ENCODE measurements at regions not wholly inside any gene's neighbourhood (a gene's known extent, or its start where the extent isn't known, plus 50 kb on each side); places are given as distances from the start of the nearest gene placed in this dataset.
"Not testable (repeated sequence)": the region's sequence is repeated elsewhere in the genome, so short reads cannot be mapped to it uniquely, and the experiment has no call there.

DNA sequence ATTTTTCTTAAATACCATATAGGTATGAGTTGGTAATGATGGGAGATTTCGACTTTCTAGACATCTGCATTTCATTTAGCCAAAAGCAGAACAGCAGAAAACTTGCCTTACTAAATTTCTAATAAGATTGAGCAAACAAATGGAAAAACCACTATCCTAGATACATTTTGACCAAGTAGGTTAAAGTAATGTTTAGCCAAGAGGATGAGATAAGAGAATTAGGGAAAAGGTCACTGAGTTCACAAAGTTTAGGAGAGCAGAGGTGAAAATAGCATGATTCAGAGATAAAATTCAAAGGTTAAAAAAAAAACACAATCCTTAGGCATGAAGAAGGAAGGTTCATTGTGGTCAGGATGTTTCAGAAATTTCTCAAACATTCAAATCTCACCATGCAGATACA, 450.3 kb downstream of the CD83 start:
- H3K36me3 ChIP-seq (ENCODE audit: low read depth), result no peaks in the 10 kb centered on the region
- H4K20me1 ChIP-seq (ENCODE audit: insufficient read depth), result no peaks in the 10 kb centered on the region
- no peak overlapping the region for H2AFZ ChIP-seq
- H3K79me2 ChIP-seq (ENCODE audit: insufficient read depth), result no peaks in the 10 kb centered on the region
- no peak overlapping the region for H3K4me3 ChIP-seq
- no peak overlapping the region for H3K27ac ChIP-seq
- TF ChIP-seq EZH2 (IDR thresholded peaks at IDR 0.05; ENCODE audit: insufficient read depth, poor library complexity, severe bottlenecking), result no peak
- TF ChIP-seq EZH2phosphoT487 (IDR thresholded peaks at IDR 0.05; ENCODE audit: insufficient read depth, low read depth), result no peak
- DNase-seq, result no peak
- 5 to 30% methylated on average over 1 of the region's 1 CpG for WGBS, 2 experiments (ENCODE audit: low coverage in 1 of 2, low lambda C conversion rate in 2 of 2, missing lambda C conversion rate in 2 of 2)
- H3K9me3 ChIP-seq (ENCODE audit: low read depth), result no peaks in the 10 kb centered on the region
- H3F3A ChIP-seq (ENCODE audit: insufficient read depth), result no peaks in the 10 kb centered on the region
- H3K4me2 ChIP-seq (ENCODE audit: unreplicated experiment), result no peak overlapping the region
- no peak overlapping the region for H3K9ac ChIP-seq
- no peaks in the 10 kb centered on the region for H3K9me2 ChIP-seq (ENCODE audit: insufficient read depth)
- in situ Hi-C loops (cut with MboI), result no loop called here
- no peaks in the 10 kb centered on the region for H3K4me1 ChIP-seq (ENCODE audit: insufficient read depth)
- H3K27me3 ChIP-seq (replicated peaks; ENCODE audit: insufficient read depth), result no peaks in the 10 kb centered on the region

DNA sequence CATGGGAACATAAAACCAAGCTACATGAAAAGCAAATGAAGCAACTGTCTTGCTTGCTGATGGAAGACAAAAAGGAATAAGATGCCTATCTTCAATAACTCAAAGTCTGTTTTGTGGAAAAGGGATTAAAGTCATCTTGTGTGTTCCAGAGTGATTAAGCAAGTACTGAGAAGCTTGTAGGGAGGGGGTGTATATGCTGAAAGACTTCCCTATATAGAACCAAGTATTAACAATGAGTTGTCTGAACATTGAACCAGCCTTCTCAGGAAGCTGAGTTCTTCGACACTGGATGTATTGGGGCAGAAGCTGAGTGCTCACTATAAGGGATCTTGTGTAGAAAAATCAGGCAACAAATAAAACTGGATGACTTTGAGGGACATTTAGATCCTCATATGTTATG, 451.8 kb downstream of the CD83 start:
- no peaks in the 10 kb centered on the region for H4K20me1 ChIP-seq (ENCODE audit: insufficient read depth)
- no peak overlapping the region for H3K27ac ChIP-seq
- no peak for DNase-seq
- H3K4me3 ChIP-seq, result no peak overlapping the region
- no peaks in the 10 kb centered on the region for H3K4me1 ChIP-seq (ENCODE audit: insufficient read depth)
- H2AFZ ChIP-seq, result no peak overlapping the region
- TF ChIP-seq EZH2 (IDR thresholded peaks at IDR 0.05; ENCODE audit: insufficient read depth, poor library complexity, severe bottlenecking) (no peak), EZH2phosphoT487 (IDR thresholded peaks at IDR 0.05; ENCODE audit: insufficient read depth, low read depth) (no peak)
- in situ Hi-C loops (cut with MboI), result no loop called here
- H3K9me2 ChIP-seq (ENCODE audit: insufficient read depth), result no peaks in the 10 kb centered on the region
- no peaks in the 10 kb centered on the region for H3K27me3 ChIP-seq (replicated peaks; ENCODE audit: insufficient read depth)
- no peak overlapping the region for H3K9ac ChIP-seq
- no peaks in the 10 kb centered on the region for H3K79me2 ChIP-seq (ENCODE audit: insufficient read depth)
- H3K9me3 ChIP-seq (ENCODE audit: low read depth), result no peaks in the 10 kb centered on the region
- H3K4me2 ChIP-seq (ENCODE audit: unreplicated experiment), result no peak overlapping the region
- no peaks in the 10 kb centered on the region for H3F3A ChIP-seq (ENCODE audit: insufficient read depth)
- WGBS, 2 experiments (ENCODE audit: low coverage in 1 of 2, low lambda C conversion rate in 2 of 2, missing lambda C conversion rate in 2 of 2), result 67 to 71% methylated on average over 1 of the region's 1 CpG
- no peaks in the 10 kb centered on the region for H3K36me3 ChIP-seq (ENCODE audit: low read depth)

DNA sequence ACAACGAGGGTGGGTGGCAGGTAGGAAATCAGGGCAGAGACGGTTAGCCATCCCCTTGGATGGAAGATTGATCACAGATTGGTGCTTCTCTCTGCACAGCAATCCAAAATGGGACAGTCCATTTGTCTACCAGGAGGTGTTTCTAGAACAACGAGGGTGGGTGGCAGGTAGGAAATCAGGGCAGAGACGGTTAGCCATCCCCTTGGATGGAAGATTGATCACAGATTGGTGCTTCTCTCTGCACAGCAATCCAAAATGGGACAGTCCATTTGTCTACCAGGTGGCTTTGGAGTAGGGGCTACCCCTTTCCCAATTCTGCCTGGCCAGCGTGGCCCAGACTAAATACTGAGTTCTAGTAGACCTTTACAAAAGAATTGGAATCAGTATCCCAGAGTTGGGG, 452.3 kb downstream of the CD83 start:
- H3K9ac ChIP-seq; H4K20me1 ChIP-seq (ENCODE audit: insufficient read depth); H3K4me1 ChIP-seq (ENCODE audit: insufficient read depth); H3K4me3 ChIP-seq; H3K27me3 ChIP-seq (replicated peaks; ENCODE audit: insufficient read depth); DNase-seq; H3K79me2 ChIP-seq (ENCODE audit: insufficient read depth); H3F3A ChIP-seq (ENCODE audit: insufficient read depth); H3K27ac ChIP-seq; H3K9me2 ChIP-seq (ENCODE audit: insufficient read depth); H3K36me3 ChIP-seq (ENCODE audit: low read depth); H3K9me3 ChIP-seq (ENCODE audit: low read depth); in situ Hi-C loops (cut with MboI); H3K4me2 ChIP-seq (ENCODE audit: unreplicated experiment); H2AFZ ChIP-seq: not testable (repeated sequence)
- WGBS, 2 experiments (ENCODE audit: low coverage in 1 of 2, low lambda C conversion rate in 2 of 2, missing lambda C conversion rate in 2 of 2), result 65 to 71% methylated on average over 4 to 5 of the region's 5 CpGs

GRCh38 chr6:14571001-14571400, 453.4 kb downstream of the CD83 start:
- no peaks in the 10 kb centered on the region for H3K9me2 ChIP-seq (ENCODE audit: insufficient read depth)
- no peaks in the 10 kb centered on the region for H3F3A ChIP-seq (ENCODE audit: insufficient read depth)
- no peak overlapping the region for H3K9ac ChIP-seq
- no peak overlapping the region for H3K4me3 ChIP-seq
- no peaks in the 10 kb centered on the region for H4K20me1 ChIP-seq (ENCODE audit: insufficient read depth)
- H3K4me2 ChIP-seq (ENCODE audit: unreplicated experiment), result no peak overlapping the region
- DNase-seq, result no peak
- H3K79me2 ChIP-seq (ENCODE audit: insufficient read depth), result no peaks in the 10 kb centered on the region
- H3K4me1 ChIP-seq (ENCODE audit: insufficient read depth), result no peaks in the 10 kb centered on the region
- no peak overlapping the region for H2AFZ ChIP-seq
- in situ Hi-C loops (cut with MboI), result no loop called here
- no peaks in the 10 kb centered on the region for H3K36me3 ChIP-seq (ENCODE audit: low read depth)
- H3K27ac ChIP-seq, result no peak overlapping the region
- no peaks in the 10 kb centered on the region for H3K9me3 ChIP-seq (ENCODE audit: low read depth)
- H3K27me3 ChIP-seq (replicated peaks; ENCODE audit: insufficient read depth), result no peaks in the 10 kb centered on the region
- WGBS, 2 experiments (ENCODE audit: low coverage in 1 of 2, low lambda C conversion rate in 2 of 2, missing lambda C conversion rate in 2 of 2), result 75 to 79% methylated on average over 8 of the region's 8 CpGs
- TF ChIP-seq EZH2phosphoT487 (IDR thresholded peaks at IDR 0.05; ENCODE audit: insufficient read depth, low read depth) (no peak), EZH2 (IDR thresholded peaks at IDR 0.05; ENCODE audit: insufficient read depth, poor library complexity, severe bottlenecking) (no peak)

DNA sequence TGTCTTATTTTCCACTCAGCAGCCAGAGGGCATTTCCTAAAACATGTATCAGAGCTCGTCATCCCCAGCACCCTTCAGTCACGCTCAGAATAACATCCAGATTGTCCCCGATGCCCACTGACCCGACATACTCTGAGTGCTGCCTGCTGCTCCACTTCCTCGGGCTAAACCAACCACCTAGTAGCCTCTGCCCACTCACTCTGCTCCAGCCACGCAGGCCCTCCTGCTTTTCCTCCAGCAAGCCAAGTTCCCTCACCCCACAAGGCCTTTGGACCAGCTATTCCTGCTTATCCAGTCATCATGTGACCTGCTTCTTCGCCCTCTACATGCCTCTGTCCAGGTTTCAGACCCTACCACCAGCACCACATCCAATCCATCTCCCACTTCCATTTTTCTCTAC, 454.2 kb downstream of the CD83 start:
- no peak overlapping the region for H3K27ac ChIP-seq
- no peak overlapping the region for H3K4me3 ChIP-seq
- no peak for TF ChIP-seq EZH2phosphoT487 (IDR thresholded peaks at IDR 0.05; ENCODE audit: insufficient read depth, low read depth)
- H4K20me1 ChIP-seq (ENCODE audit: insufficient read depth), result no peaks in the 10 kb centered on the region
- H3K36me3 ChIP-seq (ENCODE audit: low read depth), result no peaks in the 10 kb centered on the region
- WGBS, 2 experiments (ENCODE audit: low coverage in 1 of 2, low lambda C conversion rate in 2 of 2, missing lambda C conversion rate in 2 of 2), result 79 to 84% methylated on average over 7 of the region's 7 CpGs
- no peaks in the 10 kb centered on the region for H3F3A ChIP-seq (ENCODE audit: insufficient read depth)
- no peak for DNase-seq
- no peaks in the 10 kb centered on the region for H3K4me1 ChIP-seq (ENCODE audit: insufficient read depth)
- no peak overlapping the region for H3K4me2 ChIP-seq (ENCODE audit: unreplicated experiment)
- no peak overlapping the region for H2AFZ ChIP-seq
- no peaks in the 10 kb centered on the region for H3K79me2 ChIP-seq (ENCODE audit: insufficient read depth)
- in situ Hi-C loops (cut with MboI), result no loop called here
- H3K9me3 ChIP-seq (ENCODE audit: low read depth), result no peaks in the 10 kb centered on the region
- no peaks in the 10 kb centered on the region for H3K27me3 ChIP-seq (replicated peaks; ENCODE audit: insufficient read depth)
- no peak overlapping the region for H3K9ac ChIP-seq
- H3K9me2 ChIP-seq (ENCODE audit: insufficient read depth), result no peaks in the 10 kb centered on the region

All from GM23248 (cell line).